A673 (cell line): ENCODE measurements at regions not wholly inside any gene's neighbourhood (a gene's known extent, or its start where the extent isn't known, plus 50 kb on each side); places are given as distances from the start of the nearest gene placed in this dataset.

ENCODE experiments used
- BruUV-seq: library from RNA; stranded (reverse); fragments of 400-500 nt; replicated peaks from 2 replicates; lab custom pipeline; 2021; lab: Mats Ljungman, UMichigan
- CTCF ChIA-PET: fragments of 300-600 bp; sonication (Branson Sonifier 250); formaldehyde crosslinking; loops from one replicate; lab custom pipeline; 2022; ENCODE audit warnings: antibody characterized with exemption; lab: Charles Lee
- POLR2A ChIA-PET: fragments of 300-600 bp; sonication (Branson Sonifier 250); formaldehyde crosslinking; loops from one replicate; lab custom pipeline; 2022; ENCODE audit warnings: antibody characterized with exemption; ENCODE audit not compliant: low non-redundant PET; lab: Charles Lee
- DNase-seq: peaks from one replicate; pipeline ENCODE4 v3.0.0-alpha.2; 2015; ENCODE audit warnings: low spot score
- H3K27ac ChIP-seq: fragments of 200-600 bp; sonication (generic); 2 replicates; pipeline ENCODE4 v1.5.1; 2016; ENCODE audit warnings: mixed run types, low read depth, mild to moderate bottlenecking, mixed read lengths, antibody characterized with exemption, low read length; ENCODE audit not compliant: poor library complexity, severe bottlenecking
- H3K27me3 ChIP-seq: fragments of 200-600 bp; sonication (generic); replicated peaks from 2 replicates; pipeline ENCODE4 v1.6.1; 2017; ENCODE audit warnings: mixed run types, low read depth, mild to moderate bottlenecking, mixed read lengths, antibody characterized with exemption, low read length; ENCODE audit not compliant: insufficient read depth, poor library complexity
- H3K36me3 ChIP-seq: fragments of 200-600 bp; sonication (generic); 2 replicates; pipeline ENCODE4 v1.6.1; 2016; ENCODE audit warnings: mixed run types, mild to moderate bottlenecking, mixed read lengths, antibody characterized with exemption, low read length; ENCODE audit not compliant: insufficient read depth, poor library complexity, severe bottlenecking
- H3K4me1 ChIP-seq: fragments of 200-600 bp; sonication (generic); 2 replicates; pipeline ENCODE4 v1.6.1; 2017; ENCODE audit warnings: mixed run types, mild to moderate bottlenecking, mixed read lengths, antibody characterized with exemption, low read length; ENCODE audit not compliant: insufficient read depth, poor library complexity, severe bottlenecking
- H3K4me3 ChIP-seq: fragments of 200-600 bp; sonication (generic); 2 replicates; pipeline ENCODE4 v1.5.1; 2016; ENCODE audit warnings: low read depth, mixed run types, mild to moderate bottlenecking, mixed read lengths, low read length; ENCODE audit not compliant: poor library complexity, severe bottlenecking
- H3K9me3 ChIP-seq: fragments of 200-600 bp; sonication (generic); 2 replicates; pipeline ENCODE4 v1.6.1; 2016; ENCODE audit warnings: mixed run types, low read depth, mild to moderate bottlenecking, mixed read lengths, antibody characterized with exemption, low read length; ENCODE audit not compliant: poor library complexity, severe bottlenecking
- CTCF ChIP-seq: fragments of 300-800, 200-600 bp; sonication (generic); conservative IDR thresholded peaks from 2 replicates; pipeline ENCODE4 v1.5.1; 2017; ENCODE audit warnings: low read depth, mild to moderate bottlenecking, antibody characterized with exemption, low read length, moderate library complexity, mixed read lengths
- EZH2 ChIP-seq: fragments of 200-600 bp; sonication (generic); IDR thresholded peaks from 2 replicates; pipeline ENCODE4 v1.6.1; 2017; ENCODE audit warnings: borderline replicate concordance, low read depth, mild to moderate bottlenecking, mixed read lengths, antibody characterized with exemption, low read length; ENCODE audit not compliant: poor library complexity, severe bottlenecking
- intact Hi-C: fragments of 100-400 bp; cut with micrococcal nuclease; formaldehyde crosslinking; loops from one replicate; pipeline ENCODE4 v1.10.0; 2022; ENCODE audit not compliant: unreplicated experiment

- Histone ChIP-seq H3K9me3 (no peaks in the 10 kb centered on the region), H3K27me3 (no peaks in the 10 kb centered on the region), H3K27ac (no peak overlapping the region), H3K4me1 (peaks cover 26% of the 10 kb centered on the region), H3K36me3 (no peaks in the 10 kb centered on the region), H3K4me3 (no peak overlapping the region)
- TF ChIP-seq EZH2 (no peak), CTCF (no peak)
- intact Hi-C loops, result no loop called here
- DNase-seq, result no peak
- ChIA-PET POLR2A (no interaction called here), CTCF (no interaction called here)
- no TSS peak for BruUV-seq
Observed at GRCh38 chr10:128522551-128523308, 396.5 kb upstream of the MKI67 start.

- BruUV-seq, result no TSS peak
- CTCF ChIA-PET, result interaction anchor here (0.6 kb wide), 1 partner anchor 256 kb away, joined by 3 read pairs; no protein-coding TSS in a partner anchor
- TF ChIP-seq CTCF (no peak), EZH2 (no peak)
Observed at GRCh38 chr10:128525444-128525843, 399.2 kb upstream of the MKI67 start.

GRCh38 chr10:128525936-128526335, 399.7 kb upstream of the MKI67 start:
- H3K27ac ChIP-seq, result no peak overlapping the region
- H3K27me3 ChIP-seq, result no peaks in the 10 kb centered on the region
- intact Hi-C loops, result no loop called here
- BruUV-seq, result no TSS peak
- ChIA-PET POLR2A (no interaction called here), CTCF (no interaction called here)
- TF ChIP-seq EZH2, result no peak
- no peak for TF ChIP-seq CTCF
- no peak overlapping the region for H3K4me3 ChIP-seq
- no peaks in the 10 kb centered on the region for H3K9me3 ChIP-seq
- H3K36me3 ChIP-seq, result no peaks in the 10 kb centered on the region
- no peak for DNase-seq
- H3K4me1 ChIP-seq, result peaks cover 56% of the 10 kb centered on the region

More at GRCh38 chr10:128525444-128525843, 399.2 kb upstream of the MKI67 start:
- no peaks in the 10 kb centered on the region for H3K36me3 ChIP-seq
- H3K4me1 ChIP-seq, result peaks cover 53% of the 10 kb centered on the region
- H3K4me3 ChIP-seq, result no peak overlapping the region
- no peak for DNase-seq
- H3K27ac ChIP-seq, result no peak overlapping the region
- POLR2A ChIA-PET, result no interaction called here
- no peaks in the 10 kb centered on the region for H3K9me3 ChIP-seq
- no peaks in the 10 kb centered on the region for H3K27me3 ChIP-seq
- intact Hi-C loops, result no loop called here
